Stomach smooth muscle (tissue), 2 donors: ENCODE measurements at regions not wholly inside any gene's neighbourhood (a gene's known extent, or its start where the extent isn't known, plus 50 kb on each side); places are given as distances from the start of the nearest gene placed in this dataset.

Source experiments
- H3K27ac ChIP-seq: one replicate; pipeline ENCODE4 v1.7.0; 2013; ENCODE audit warnings: mild to moderate bottlenecking, low read length, inconsistent platforms
- H3K27me3 ChIP-seq, 2 donors: one replicate each; pipeline ENCODE4 v1.7.0; 2013; ENCODE audit warnings: low read length in 2 of 2; ENCODE audit not compliant: insufficient read depth in 2 of 2, control insufficient read depth in 1 of 2
- H3K36me3 ChIP-seq, 2 donors: one replicate each; pipeline ENCODE4 v1.7.0; 2013; ENCODE audit warnings: low read length in 2 of 2; ENCODE audit not compliant: control insufficient read depth in 2 of 2, insufficient read depth in 2 of 2
- H3K4me1 ChIP-seq: one replicate; pipeline ENCODE4 v1.7.0; 2013; ENCODE audit warnings: low read length; ENCODE audit not compliant: control insufficient read depth, insufficient read depth
- H3K4me3 ChIP-seq, 2 donors: one replicate each; pipeline ENCODE4 v1.7.0; 2013; ENCODE audit warnings: low read length in 2 of 2
- H3K9ac ChIP-seq, 2 donors: one replicate each; pipeline ENCODE4 v1.7.0; 2013; ENCODE audit warnings: low read length in 2 of 2, mild to moderate bottlenecking in 1 of 2
- H3K9me3 ChIP-seq, 2 donors: one replicate each; pipeline ENCODE4 v1.7.0; 2013; ENCODE audit warnings: low read length in 2 of 2; ENCODE audit not compliant: control insufficient read depth in 2 of 2
- donor health status: healthy.
- donor health status: Pancreatic carcinoma.

DNA sequence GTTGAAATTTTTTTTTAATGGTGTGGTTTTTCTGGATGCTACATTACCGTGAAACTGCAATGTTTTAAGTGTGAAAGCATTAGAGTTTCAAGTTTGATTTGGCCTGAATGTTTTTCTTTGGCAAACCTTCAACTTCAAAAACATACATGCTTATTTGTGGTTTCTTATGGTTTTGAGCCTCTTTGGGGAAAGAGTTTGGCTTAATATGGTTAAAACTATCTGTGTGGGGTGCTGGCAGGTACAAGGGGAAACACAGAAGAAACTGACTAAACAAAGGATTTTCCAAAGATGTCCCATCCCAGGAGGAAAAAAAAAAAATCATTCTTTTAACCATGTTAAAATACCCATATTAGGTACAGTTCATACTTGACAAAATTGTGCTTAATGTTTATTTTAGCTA is 121.1 kb downstream of the HGF start:
- H3K4me3 ChIP-seq, result no peak overlapping the region
- peaks cover 4 to 6% of the 10 kb centered on the region in 2 donors for H3K9me3 ChIP-seq
- H3K27ac ChIP-seq, result no peak overlapping the region
- H3K27me3 ChIP-seq, result no peaks in the 10 kb centered on the region
- no peaks in the 10 kb centered on the region for H3K36me3 ChIP-seq
- H3K9ac ChIP-seq, result no peak overlapping the region
- no peaks in the 10 kb centered on the region for H3K4me1 ChIP-seq

DNA sequence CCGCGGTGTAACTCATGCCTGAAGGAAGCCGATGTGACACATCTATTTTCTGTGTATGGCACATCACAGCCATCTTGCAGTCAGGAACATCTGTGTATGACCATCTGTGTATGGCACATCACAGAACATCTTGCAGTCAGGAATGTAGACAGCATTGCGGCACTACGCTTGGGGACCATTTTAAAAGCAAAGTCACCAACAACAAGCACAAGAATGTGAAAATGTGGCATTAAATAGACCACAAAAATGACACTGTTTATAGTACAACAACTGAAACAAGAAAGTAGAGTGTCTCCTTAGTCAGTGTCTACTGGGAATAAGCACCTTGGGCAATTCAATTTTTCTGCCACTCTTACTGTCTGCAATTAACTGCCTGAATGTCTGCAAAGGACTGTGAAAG is 124.4 kb downstream of the HGF start:
- no peak overlapping the region for H3K4me3 ChIP-seq
- H3K27me3 ChIP-seq, result no peaks in the 10 kb centered on the region
- no peaks in the 10 kb centered on the region for H3K4me1 ChIP-seq
- no peak overlapping the region for H3K9ac ChIP-seq
- no peaks in the 10 kb centered on the region for H3K36me3 ChIP-seq
- no peak overlapping the region for H3K27ac ChIP-seq
- no peaks in the 10 kb centered on the region for H3K9me3 ChIP-seq

DNA sequence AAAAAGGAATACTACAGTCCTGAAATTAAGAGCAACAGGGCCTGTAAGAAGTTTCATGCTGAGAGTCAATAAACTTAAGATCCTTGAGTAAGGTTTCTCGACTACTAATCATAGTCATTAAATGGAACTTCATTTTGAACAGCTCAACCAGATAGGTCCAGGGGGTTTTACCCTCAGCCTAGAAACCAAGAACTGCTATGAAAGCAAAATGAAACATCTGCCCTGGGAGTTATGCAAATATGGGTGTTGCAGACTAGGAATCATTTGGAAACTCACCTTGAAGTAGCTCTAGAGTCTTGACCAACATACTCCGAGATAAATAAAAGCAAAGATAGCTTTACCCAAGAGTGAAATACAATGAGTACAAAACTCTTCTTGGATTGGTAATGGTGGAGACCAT is 128.0 kb downstream of the HGF start:
- H3K4me1 ChIP-seq, result no peaks in the 10 kb centered on the region
- no peaks in the 10 kb centered on the region for H3K9me3 ChIP-seq
- H3K36me3 ChIP-seq, result no peaks in the 10 kb centered on the region
- H3K27ac ChIP-seq, result no peak overlapping the region
- H3K9ac ChIP-seq, result no peak overlapping the region
- H3K4me3 ChIP-seq, result no peak overlapping the region
- no peaks in the 10 kb centered on the region for H3K27me3 ChIP-seq

DNA sequence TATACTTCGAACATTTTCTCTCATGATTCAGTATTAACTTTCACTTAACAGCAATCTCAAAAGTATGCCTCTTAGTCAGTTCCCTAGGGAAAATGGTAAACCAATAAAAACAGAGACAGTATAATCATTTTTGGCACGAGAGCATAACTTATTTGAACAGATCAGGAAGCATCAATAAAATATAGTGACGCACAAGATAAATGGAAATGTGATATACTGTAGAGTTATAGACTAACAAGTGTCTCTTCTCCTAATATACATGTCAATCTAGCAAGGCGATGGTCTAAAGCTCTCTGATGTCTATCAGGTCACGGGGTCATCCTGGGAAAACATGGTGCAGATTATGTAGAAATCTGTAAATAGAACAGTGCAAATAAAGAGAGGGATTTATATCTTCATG is 131.6 kb downstream of the HGF start:
- H3K4me1 ChIP-seq, result no peaks in the 10 kb centered on the region
- no peaks in the 10 kb centered on the region for H3K36me3 ChIP-seq
- no peak overlapping the region for H3K4me3 ChIP-seq
- H3K9ac ChIP-seq, result no peak overlapping the region
- H3K27ac ChIP-seq, result no peak overlapping the region
- no peaks in the 10 kb centered on the region for H3K9me3 ChIP-seq
- no peaks in the 10 kb centered on the region for H3K27me3 ChIP-seq

GRCh38 chr7:81637534-81637933 is 132.3 kb downstream of the HGF start:
- Histone ChIP-seq H3K9ac (no peak overlapping the region), H3K36me3 (no peaks in the 10 kb centered on the region), H3K9me3 (no peaks in the 10 kb centered on the region), H3K27me3 (no peaks in the 10 kb centered on the region), H3K27ac (no peak overlapping the region), H3K4me3 (no peak overlapping the region), H3K4me1 (no peaks in the 10 kb centered on the region)

GRCh38 chr7:81632418-81632817 is 137.4 kb downstream of the HGF start:
- Histone ChIP-seq H3K9ac (no peak overlapping the region), H3K4me3 (no peak overlapping the region), H3K9me3 (no peaks in the 10 kb centered on the region), H3K36me3 (no peaks in the 10 kb centered on the region), H3K27me3 (no peaks in the 10 kb centered on the region), H3K27ac (no peak overlapping the region), H3K4me1 (no peaks in the 10 kb centered on the region)

- H3K4me3 ChIP-seq, result no peak overlapping the region
- H3K4me1 ChIP-seq, result no peaks in the 10 kb centered on the region
- H3K27me3 ChIP-seq, result no peaks in the 10 kb centered on the region
- H3K9ac ChIP-seq, result no peak overlapping the region
- H3K27ac ChIP-seq, result no peak overlapping the region
- no peaks in the 10 kb centered on the region for H3K36me3 ChIP-seq
- no peaks in the 10 kb centered on the region for H3K9me3 ChIP-seq
Measured at GRCh38 chr7:81630600-81630999, 139.2 kb downstream of the HGF start.

GRCh38 chr7:81629702-81630101 is 140.1 kb downstream of the HGF start:
- no peaks in the 10 kb centered on the region for H3K36me3 ChIP-seq
- no peaks in the 10 kb centered on the region for H3K27me3 ChIP-seq
- H3K9ac ChIP-seq, result no peak overlapping the region
- no peaks in the 10 kb centered on the region for H3K9me3 ChIP-seq
- H3K4me1 ChIP-seq, result no peaks in the 10 kb centered on the region
- no peak overlapping the region for H3K4me3 ChIP-seq
- H3K27ac ChIP-seq, result no peak overlapping the region

GRCh38 chr7:81628951-81629350 is 140.9 kb downstream of the HGF start:
- Histone ChIP-seq H3K27me3 (no peaks in the 10 kb centered on the region), H3K4me3 (no peak overlapping the region)

GRCh38 chr7:81627536-81628287 is 142.1 kb downstream of the HGF start:
- Histone ChIP-seq H3K4me1 (no peaks in the 10 kb centered on the region), H3K9me3 (no peaks in the 10 kb centered on the region), H3K4me3 (no peak overlapping the region), H3K36me3 (no peaks in the 10 kb centered on the region), H3K27ac (no peak overlapping the region), H3K9ac (no peak overlapping the region), H3K27me3 (no peaks in the 10 kb centered on the region)

More at GRCh38 chr7:81628951-81629350, 140.9 kb downstream of the HGF start:
- Histone ChIP-seq H3K36me3 (no peaks in the 10 kb centered on the region), H3K4me1 (no peaks in the 10 kb centered on the region), H3K27ac (no peak overlapping the region), H3K9me3 (no peaks in the 10 kb centered on the region), H3K9ac (no peak overlapping the region)

DNA sequence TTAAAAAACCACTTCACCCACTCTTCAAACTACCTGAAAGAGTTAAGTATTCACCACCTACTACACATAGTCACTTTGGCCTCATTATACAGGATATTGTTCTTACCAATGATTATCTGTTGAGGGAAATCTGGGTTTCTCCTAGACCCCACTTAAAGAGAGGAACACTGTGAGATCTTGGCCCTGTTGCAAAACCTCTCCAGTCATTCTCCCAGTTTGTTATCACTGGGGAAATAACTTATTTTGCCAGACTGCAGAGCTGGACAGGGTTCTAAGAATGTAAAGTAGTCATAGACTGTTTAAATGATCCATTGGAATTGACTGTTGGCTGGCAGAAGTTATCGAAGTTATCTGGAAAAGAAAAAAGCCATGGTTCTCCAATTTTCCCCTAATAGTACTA is 143.8 kb downstream of the HGF start:
- no peak overlapping the region for H3K4me3 ChIP-seq
- no peaks in the 10 kb centered on the region for H3K4me1 ChIP-seq
- H3K9me3 ChIP-seq, result no peaks in the 10 kb centered on the region
- H3K27ac ChIP-seq, result no peak overlapping the region
- H3K9ac ChIP-seq, result no peak overlapping the region
- H3K36me3 ChIP-seq, result no peaks in the 10 kb centered on the region
- H3K27me3 ChIP-seq, result no peaks in the 10 kb centered on the region
